H1 (cell line): ENCODE measurements at regions not wholly inside any gene's neighbourhood (a gene's known extent, or its start where the extent isn't known, plus 50 kb on each side); places are given as distances from the start of the nearest gene placed in this dataset.

Experiments used
- CTCF ChIA-PET: fragments of 300-600 bp; sonication (Branson Sonifier 250); formaldehyde crosslinking; loops from one replicate; lab custom pipeline; 2021; ENCODE audit not compliant: partially characterized antibody; lab: Charles Lee
- POLR2A ChIA-PET: fragments of 300-600 bp; sonication (Branson Sonifier 250); formaldehyde crosslinking; loops from one replicate; lab custom pipeline; 2021; ENCODE audit warnings: inconsistent platforms; ENCODE audit not compliant: partially characterized antibody; lab: Charles Lee
- DNase-seq, 2 experiments: peaks; one replicate each; pipeline versions ENCODE4 v3.0.0 to v3.0.0-alpha.2; 2010 to 2022; ENCODE audit warnings: low spot score in 2 of 2, low read depth in 1 of 2, mixed read lengths in 1 of 2
- FAIRE-seq: peaks from 2 replicates; lab custom pipeline; 2011; peaks lifted over from hg19 to GRCh38; lab: Jason Lieb, UNC
- H2AFZ ChIP-seq: 2 replicates; pipeline ENCODE4 v1.8.1; 2012; ENCODE audit warnings: low read length, inconsistent platforms
- H2AK5ac ChIP-seq: 2 replicates; pipeline ENCODE4 v1.6.1; 2013; ENCODE audit warnings: low read depth, low read length
- H2BK120ac ChIP-seq: replicated peaks from 2 replicates; pipeline ENCODE3; 2013; ENCODE audit warnings: low read depth, low read length, inconsistent platforms
- H2BK12ac ChIP-seq: 2 replicates; pipeline ENCODE4 v1.6.1; 2013; ENCODE audit warnings: low read depth, low read length
- H2BK15ac ChIP-seq: 2 replicates; pipeline ENCODE4 v1.6.1; 2013; ENCODE audit warnings: low read length
- H2BK20ac ChIP-seq: 2 replicates; pipeline ENCODE4 v1.6.1; 2013; ENCODE audit warnings: low read length
- H2BK5ac ChIP-seq: 2 replicates; pipeline ENCODE4 v1.6.1; 2013; ENCODE audit warnings: low read depth, low read length
- H3K14ac ChIP-seq: 2 replicates; pipeline ENCODE4 v1.6.1; 2013; ENCODE audit warnings: inconsistent platforms; ENCODE audit not compliant: insufficient read length
- H3K18ac ChIP-seq: 2 replicates; pipeline ENCODE4 v1.6.1; 2013; ENCODE audit warnings: low read length; ENCODE audit errors: extremely low read depth
- H3K23ac ChIP-seq: 2 replicates; pipeline ENCODE4 v1.6.1; 2013; ENCODE audit warnings: inconsistent platforms; ENCODE audit not compliant: insufficient read length
- H3K23me2 ChIP-seq: 2 replicates; pipeline ENCODE4 v1.6.1; 2013; ENCODE audit warnings: low read depth, low read length
- H3K27ac ChIP-seq: 2 replicates; pipeline ENCODE4 v1.6.1; 2011; ENCODE audit warnings: low read depth, low read length, inconsistent platforms
- H3K27me3 ChIP-seq, 4 experiments: replicated peaks in 1 of 4; 1 replicate in 1 of 4; 2 replicates in 3 of 4; pipeline versions ENCODE4 v1.6.1 to v1.8.1; 2011 to 2013; ENCODE audit warnings: low read length in 3 of 4, mild to moderate bottlenecking in 3 of 4, inconsistent platforms in 2 of 4, mixed read lengths in 2 of 4, moderate library complexity in 1 of 4; ENCODE audit not compliant: control insufficient read depth in 3 of 4, insufficient read depth in 3 of 4; ENCODE audit errors: extremely low read depth in 1 of 4
- H3K36me3 ChIP-seq, 4 experiments: 2 replicates each; pipeline versions ENCODE4 v1.6.1 to v1.8.1; 2011 to 2013; ENCODE audit warnings: mild to moderate bottlenecking in 4 of 4, low read length in 3 of 4, moderate library complexity in 2 of 4, control low read depth in 1 of 4, inconsistent platforms in 1 of 4; ENCODE audit not compliant: insufficient read depth in 4 of 4, control insufficient read depth in 2 of 4
- H3K4ac ChIP-seq: replicated peaks from 2 replicates; pipeline ENCODE3; 2013; ENCODE audit warnings: low read length, low read depth, mixed read lengths, inconsistent platforms; ENCODE audit not compliant: insufficient read length
- H3K4me1 ChIP-seq, 4 experiments: replicated peaks in 1 of 4; 1 replicate in 1 of 4; 2 replicates in 3 of 4; pipeline versions ENCODE4 v1.6.1 to v1.8.1; 2011 to 2013; ENCODE audit warnings: low read length in 3 of 4, inconsistent platforms in 2 of 4, mixed read lengths in 1 of 4; ENCODE audit not compliant: insufficient read depth in 4 of 4, control insufficient read depth in 3 of 4
- H3K4me2 ChIP-seq, 2 experiments: 2 replicates each; pipeline versions ENCODE4 v1.6.1 to v1.8.1; 2011 to 2013; ENCODE audit warnings: low read depth in 2 of 2, low read length in 2 of 2, control low read depth in 1 of 2, inconsistent platforms in 1 of 2, mild to moderate bottlenecking in 1 of 2; ENCODE audit not compliant: insufficient read depth in 1 of 2
- H3K4me3 ChIP-seq, 4 experiments: fragments of 200-600, 300-600 bp in 1 of 4; sonication (generic), shearing (Covaris generic), sonication (Bioruptor Twin) in 1 of 4; 2 replicates each; pipeline versions ENCODE4 v1.5.1 to v1.8.1; 2011 to 2016; ENCODE audit warnings: low read length in 4 of 4, low read depth in 3 of 4, control low read depth in 2 of 4, inconsistent platforms in 2 of 4, mild to moderate bottlenecking in 2 of 4, mixed read lengths in 1 of 4, moderate library complexity in 1 of 4; ENCODE audit not compliant: insufficient read depth in 2 of 4; ENCODE audit errors: extremely low read depth in 1 of 4
- H3K56ac ChIP-seq: replicated peaks from 2 replicates; pipeline ENCODE3; 2013; ENCODE audit warnings: low read depth, mild to moderate bottlenecking, mixed read lengths, low read length, inconsistent platforms; ENCODE audit not compliant: insufficient read length
- H3K79me1 ChIP-seq: 2 replicates; pipeline ENCODE4 v1.6.1; 2013; ENCODE audit warnings: low read depth, low read length, control low read depth
- H3K79me2 ChIP-seq, 2 experiments: 2 replicates each; pipeline versions ENCODE4 v1.6.1 to v1.8.1; 2012 to 2013; ENCODE audit warnings: low read length in 2 of 2, mild to moderate bottlenecking in 2 of 2, inconsistent platforms in 1 of 2; ENCODE audit not compliant: insufficient read depth in 2 of 2, control insufficient read depth in 1 of 2
- H3K9ac ChIP-seq, 4 experiments: replicated peaks in 1 of 4; 1 replicate in 1 of 4; 2 replicates in 3 of 4; pipeline versions ENCODE4 v1.6.1 to v1.8.1; 2011 to 2013; ENCODE audit warnings: low read depth in 3 of 4, low read length in 3 of 4, control low read depth in 2 of 4, mild to moderate bottlenecking in 2 of 4, moderate library complexity in 2 of 4, inconsistent platforms in 1 of 4; ENCODE audit errors: extremely low read depth in 1 of 4
- H3K9me3 ChIP-seq, 2 experiments: 2 replicates each; pipeline versions ENCODE4 v1.6.1 to v1.8.1; 2012 to 2013; ENCODE audit warnings: mild to moderate bottlenecking in 2 of 2, moderate library complexity in 2 of 2, control low read depth in 1 of 2, inconsistent platforms in 1 of 2, low read depth in 1 of 2, low read length in 1 of 2, mixed read lengths in 1 of 2; ENCODE audit not compliant: insufficient read depth in 2 of 2
- H4K20me1 ChIP-seq, 2 experiments: replicated peaks in 1 of 2; 2 replicates each; pipeline versions ENCODE3 to v1.8.1; 2011 to 2013; ENCODE audit warnings: inconsistent platforms in 2 of 2, low read length in 2 of 2, mild to moderate bottlenecking in 1 of 2; ENCODE audit not compliant: insufficient read depth in 2 of 2, control insufficient read depth in 1 of 2
- H4K5ac ChIP-seq: 2 replicates; pipeline ENCODE4 v1.6.1; 2013; ENCODE audit warnings: low read length, low read depth, mixed read lengths, inconsistent platforms; ENCODE audit not compliant: insufficient read length
- H4K8ac ChIP-seq: 2 replicates; pipeline ENCODE4 v1.8.0; 2013; ENCODE audit warnings: mild to moderate bottlenecking, moderate library complexity, low read length, inconsistent platforms; ENCODE audit not compliant: insufficient read depth; ENCODE audit errors: extremely low read depth
- H4K91ac ChIP-seq: replicated peaks from 2 replicates; pipeline ENCODE3; 2013; ENCODE audit warnings: low read length, mixed read lengths, inconsistent platforms; ENCODE audit not compliant: insufficient read length
- EGR1 ChIP-seq: IDR thresholded peaks from 2 replicates; pipeline ENCODE4 v1.6.1; 2011; ENCODE audit warnings: low read depth, low read length, borderline replicate concordance
- SAP30 ChIP-seq: fragments of 300-600 bp; sonication (generic); IDR thresholded peaks from 2 replicates; pipeline ENCODE4 v1.7.1; 2012; ENCODE audit warnings: low read length, moderate library complexity, mild to moderate bottlenecking, inconsistent platforms; ENCODE audit not compliant: insufficient read depth, insufficient replicate concordance
- WGBS, 2 experiments: shearing (Covaris generic) in 1 of 2; methylation state at CpG; one replicate each; pipeline versions ENCODE4 v1.1.6 to v1.1.7; 2013 to 2015; ENCODE audit warnings: low lambda C conversion rate in 2 of 2, mixed read lengths in 2 of 2, inconsistent platforms in 1 of 2, low coverage in 1 of 2, missing lambda C conversion rate in 1 of 2; ENCODE audit not compliant: insufficient replicate concordance in 2 of 2, insufficient coverage in 1 of 2, insufficient read length in 1 of 2; ENCODE audit errors: extremely low coverage in 1 of 2, missing lambda C conversion rate in 1 of 2; 5-methylcytosine and 5-hydroxymethylcytosine counted together

DNA sequence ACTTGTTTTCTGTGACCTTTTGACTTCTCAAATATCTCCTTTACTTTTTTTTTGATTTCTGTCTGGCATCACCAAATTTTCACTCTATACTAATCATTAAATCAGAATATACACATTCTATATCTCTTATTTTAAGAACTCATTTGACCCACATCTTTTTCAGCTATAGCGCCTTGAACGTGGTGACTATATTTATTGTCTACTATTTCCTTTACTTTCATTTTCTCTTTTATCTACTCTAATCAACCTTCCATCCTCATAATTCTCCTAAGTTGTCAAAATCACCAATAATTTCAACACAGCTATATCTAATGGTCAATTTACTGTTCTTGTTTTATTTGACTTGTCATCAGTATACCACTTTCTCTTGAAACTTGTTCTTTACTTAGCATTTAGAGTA is 119.0 kb upstream of the CBLB start:
- Histone ChIP-seq H2AFZ (no peak overlapping the region), H2BK12ac (no peak overlapping the region), H3K56ac (no peak overlapping the region), H3K23ac (no peak overlapping the region), H3K27ac (no peak overlapping the region), H3K9ac (no peak overlapping the region), H3K79me1 (no peaks in the 10 kb centered on the region), H3K4me2 (no peak overlapping the region), H3K9me3 (peaks cover 0 to 6% of the 10 kb centered on the region in 2 experiments; a peak in 2 of 4 replicates), H3K36me3 (no peaks in the 10 kb centered on the region; a peak in 2 of 8 replicates), H2BK15ac (no peak overlapping the region), H2BK120ac (no peak overlapping the region), H4K91ac (no peak overlapping the region), H3K4me1 (no peaks in the 10 kb centered on the region), H4K5ac (no peak overlapping the region), H3K18ac (no peak overlapping the region)
- CTCF ChIA-PET: no interaction called here
- no peak for FAIRE-seq
- POLR2A ChIA-PET: no interaction called here
- 93% methylated on average over 2 of the region's 2 CpGs; no CpG with 5 or more reads in 1 of the 2 experiments for WGBS, 2 experiments
- TF ChIP-seq EGR1: no peak
- no peak for TF ChIP-seq SAP30
- TF ChIP-seq, all 59 proteins: peak for 0
- Histone ChIP-seq H3K79me2 (no peaks in the 10 kb centered on the region), H3K27me3 (no peaks in the 10 kb centered on the region), H3K14ac (no peak overlapping the region), H2BK20ac (no peak overlapping the region), H4K20me1 (no peaks in the 10 kb centered on the region), H2BK5ac (no peak overlapping the region), H3K4me3 (no peak overlapping the region), H3K23me2 (no peaks in the 10 kb centered on the region), H4K8ac (no peak overlapping the region), H2AK5ac (no peak overlapping the region), H3K4ac (no peak overlapping the region)
- no peak for DNase-seq
